Panc1 (cell line): ENCODE measurements at regions not wholly inside any gene's neighbourhood (a gene's known extent, or its start where the extent isn't known, plus 50 kb on each side); places are given as distances from the start of the nearest gene placed in this dataset.

Experiments
- POLR2AphosphoS5 ChIP-seq: IDR thresholded peaks from 2 replicates; pipeline ENCODE4 v1.6.1; 2012; ENCODE audit warnings: mild to moderate bottlenecking, low read depth, low read length, moderate library complexity
- SIN3A ChIP-seq: IDR thresholded peaks from 2 replicates; pipeline ENCODE4 v1.6.1; 2012; ENCODE audit warnings: low read depth, mild to moderate bottlenecking, low read length, moderate library complexity, borderline replicate concordance; ENCODE audit not compliant: insufficient read depth
- TF ChIP-seq, protein P1 (sequence below): fragments of 450-650 bp; IDR thresholded peaks from 2 replicates; pipeline ENCODE4 v1.5.1; 2017; ENCODE audit warnings: mild to moderate bottlenecking

DNA sequence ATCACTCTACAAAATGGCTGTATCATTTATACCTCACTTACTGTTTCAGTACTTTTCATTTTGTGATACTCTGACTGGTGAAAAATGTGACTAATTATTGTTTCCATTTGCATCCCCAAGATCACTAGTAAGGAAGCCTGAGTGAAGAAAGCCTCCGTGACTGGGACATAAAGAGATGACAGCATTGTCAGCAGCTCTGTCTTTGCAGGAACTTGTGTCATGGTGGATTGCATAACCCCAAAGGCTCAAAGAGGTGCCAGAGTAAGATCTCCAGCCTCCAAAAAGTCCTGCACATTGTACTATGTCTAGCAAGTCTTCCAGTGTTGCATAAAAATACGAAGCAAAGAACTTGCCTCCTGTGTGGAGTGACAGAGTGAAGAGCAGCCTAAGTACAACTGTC is 187.5 kb upstream of the CRIM1 start:
- TF ChIP-seq, protein P1, sequence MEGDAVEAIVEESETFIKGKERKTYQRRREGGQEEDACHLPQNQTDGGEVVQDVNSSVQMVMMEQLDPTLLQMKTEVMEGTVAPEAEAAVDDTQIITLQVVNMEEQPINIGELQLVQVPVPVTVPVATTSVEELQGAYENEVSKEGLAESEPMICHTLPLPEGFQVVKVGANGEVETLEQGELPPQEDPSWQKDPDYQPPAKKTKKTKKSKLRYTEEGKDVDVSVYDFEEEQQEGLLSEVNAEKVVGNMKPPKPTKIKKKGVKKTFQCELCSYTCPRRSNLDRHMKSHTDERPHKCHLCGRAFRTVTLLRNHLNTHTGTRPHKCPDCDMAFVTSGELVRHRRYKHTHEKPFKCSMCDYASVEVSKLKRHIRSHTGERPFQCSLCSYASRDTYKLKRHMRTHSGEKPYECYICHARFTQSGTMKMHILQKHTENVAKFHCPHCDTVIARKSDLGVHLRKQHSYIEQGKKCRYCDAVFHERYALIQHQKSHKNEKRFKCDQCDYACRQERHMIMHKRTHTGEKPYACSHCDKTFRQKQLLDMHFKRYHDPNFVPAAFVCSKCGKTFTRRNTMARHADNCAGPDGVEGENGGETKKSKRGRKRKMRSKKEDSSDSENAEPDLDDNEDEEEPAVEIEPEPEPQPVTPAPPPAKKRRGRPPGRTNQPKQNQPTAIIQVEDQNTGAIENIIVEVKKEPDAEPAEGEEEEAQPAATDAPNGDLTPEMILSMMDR, result no peak
- TF ChIP-seq POLR2AphosphoS5 (no peak), SIN3A (no peak)
